ENCODE measurements at regions not wholly inside any gene's neighbourhood (a gene's known extent, or its start where the extent isn't known, plus 50 kb on each side); places are given as distances from the start of the nearest gene placed in this dataset.
"Not testable (repeated sequence)": the region's sequence is repeated elsewhere in the genome, so short reads cannot be mapped to it uniquely, and the experiment has no call there.

- no peak overlapping the region for H3K4me3 ChIP-seq
- no peaks in the 10 kb centered on the region for H3K4me1 ChIP-seq
- H3K27me3 ChIP-seq, result no peaks in the 10 kb centered on the region
- intact Hi-C loops (cut with DNase I; ENCODE audit: low total_unique reads), result no loop called here
- TF ChIP-seq CTCF (IDR thresholded peaks at IDR 0.05) (no peak), POLR2A (IDR thresholded peaks at IDR 0.05) (no peak)
- no peak for DNase-seq
- no peaks in the 10 kb centered on the region for H3K9me3 ChIP-seq
- no peak overlapping the region for H3K27ac ChIP-seq
- WGBS, 2 donors, result 74 to 79% methylated on average over 1 of the region's 1 CpG
- no peaks in the 10 kb centered on the region for H3K36me3 ChIP-seq (ENCODE audit: low read depth, missing control alignments)
These were observed 515.1 kb downstream of the RPL10L start for GRCh38 chr14:46136456-46136855.

DNA sequence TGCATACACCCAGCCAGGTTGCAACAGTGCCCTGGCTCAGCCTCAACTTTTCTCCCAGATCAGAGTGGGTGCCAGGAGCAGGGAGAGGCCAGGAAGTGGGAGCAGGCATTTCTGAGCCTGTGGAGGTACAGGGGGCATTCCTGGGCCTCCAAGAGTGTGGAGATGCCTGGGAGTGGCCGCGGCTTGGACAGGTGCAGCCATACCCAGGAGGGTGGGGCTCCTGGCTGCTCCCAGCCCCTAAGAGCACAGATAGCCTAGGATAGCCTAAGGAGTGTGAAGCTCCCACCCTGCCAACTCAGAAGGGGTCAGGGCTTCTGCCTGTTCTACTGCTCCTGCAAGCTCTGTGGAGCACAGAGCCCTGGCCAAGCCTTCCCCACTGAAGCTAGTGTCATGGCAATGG lies 543.4 kb downstream of the RPL10L start:
- 97% methylated on average over 2 of the region's 2 CpGs; no CpG with 5 or more reads in 1 of the 2 donors for WGBS, 2 donors
- no peak for TF ChIP-seq CTCF (IDR thresholded peaks at IDR 0.05)
- Histone ChIP-seq H3K4me3 (no peak overlapping the region), H3K27ac (no peak overlapping the region), H3K36me3 (ENCODE audit: low read depth, missing control alignments) (no peaks in the 10 kb centered on the region), H3K9me3 (no peaks in the 10 kb centered on the region), H3K27me3 (no peaks in the 10 kb centered on the region), H3K4me1 (no peaks in the 10 kb centered on the region)
- intact Hi-C loops (cut with DNase I; ENCODE audit: low total_unique reads), result no loop called here
- no peak for DNase-seq

- H3K9me3 ChIP-seq; H3K27me3 ChIP-seq; H3K4me3 ChIP-seq; intact Hi-C loops (cut with DNase I; ENCODE audit: low total_unique reads); DNase-seq; H3K27ac ChIP-seq; H3K4me1 ChIP-seq; H3K36me3 ChIP-seq (ENCODE audit: low read depth, missing control alignments): not testable (repeated sequence)
- 88 to 94% methylated on average over 2 to 8 of the region's 8 CpGs for WGBS, 2 donors
These were observed 550.7 kb downstream of the RPL10L start for GRCh38 chr14:46100901-46101300.

DNA sequence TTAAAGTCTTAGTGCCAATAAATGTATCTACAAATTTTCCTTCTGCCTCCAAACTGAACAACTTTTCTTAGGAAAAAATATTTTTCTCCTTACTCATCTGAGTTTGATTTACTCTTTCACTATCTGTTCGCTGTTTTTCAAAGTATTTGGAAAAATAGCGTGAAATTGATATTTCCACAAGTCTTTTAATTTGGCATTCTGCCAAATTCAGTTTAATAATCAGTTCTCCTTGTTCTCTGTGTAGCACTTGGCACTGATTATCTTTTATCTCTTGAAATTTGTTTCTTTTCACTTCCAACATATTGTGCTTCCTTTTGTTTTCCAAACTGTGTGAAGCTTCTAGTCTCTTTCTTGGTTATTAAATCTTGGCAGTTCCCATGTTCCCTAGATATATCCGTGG lies 559.8 kb downstream of the RPL10L start:
- TF ChIP-seq CTCF (IDR thresholded peaks at IDR 0.05) (no peak), POLR2A (IDR thresholded peaks at IDR 0.05) (no peak)
- no peaks in the 10 kb centered on the region for H3K36me3 ChIP-seq (ENCODE audit: low read depth, missing control alignments)
- intact Hi-C loops (cut with DNase I; ENCODE audit: low total_unique reads), result no loop called here
- no peaks in the 10 kb centered on the region for H3K27me3 ChIP-seq
- no peaks in the 10 kb centered on the region for H3K9me3 ChIP-seq
- H3K4me1 ChIP-seq, result no peaks in the 10 kb centered on the region
- no peak overlapping the region for H3K4me3 ChIP-seq
- 25 to 32% methylated on average over 3 of the region's 3 CpGs for WGBS, 2 donors
- no peak overlapping the region for H3K27ac ChIP-seq
- no peak for DNase-seq

- H3K27ac ChIP-seq, result no peak overlapping the region
- intact Hi-C loops (cut with DNase I; ENCODE audit: low total_unique reads), result no loop called here
- 89 to 95% methylated on average over 2 of the region's 2 CpGs for WGBS, 2 donors
- H3K4me3 ChIP-seq, result no peak overlapping the region
- no peaks in the 10 kb centered on the region for H3K27me3 ChIP-seq
- no peaks in the 10 kb centered on the region for H3K4me1 ChIP-seq
- no peaks in the 10 kb centered on the region for H3K9me3 ChIP-seq
- H3K36me3 ChIP-seq (ENCODE audit: low read depth, missing control alignments), result no peaks in the 10 kb centered on the region
- no peak for DNase-seq
- TF ChIP-seq CTCF (IDR thresholded peaks at IDR 0.05), result no peak
These were observed 564.0 kb downstream of the RPL10L start for GRCh38 chr14:46087604-46088003.
